ENCODE measurements at regions not wholly inside any gene's neighbourhood (a gene's known extent, or its start where the extent isn't known, plus 50 kb on each side); places are given as distances from the start of the nearest gene placed in this dataset.

GRCh38 chr4:152159773-152160172 lies 376.1 kb downstream of the FBXW7 start:
- no peak for DNase-seq (ENCODE audit: low spot score)

GRCh38 chr4:152158225-152158624 lies 377.7 kb downstream of the FBXW7 start:
- DNase-seq (ENCODE audit: low spot score) = no peak

- DNase-seq (ENCODE audit: low spot score) = no peak
These were observed 378.3 kb downstream of the FBXW7 start for GRCh38 chr4:152157629-152158028.

- no peak for DNase-seq (ENCODE audit: low spot score)
These were observed 379.4 kb downstream of the FBXW7 start for GRCh38 chr4:152156442-152156841.

GRCh38 chr4:152155070-152155469 lies 380.8 kb downstream of the FBXW7 start:
- no peak for DNase-seq (ENCODE audit: low spot score)

GRCh38 chr4:152154433-152154832 lies 381.5 kb downstream of the FBXW7 start:
- DNase-seq (ENCODE audit: low spot score) = no peak

- no peak for DNase-seq (ENCODE audit: low spot score)
These were observed 382.2 kb downstream of the FBXW7 start for GRCh38 chr4:152153476-152154270.

- DNase-seq (ENCODE audit: low spot score) = no peak
These were observed 385.7 kb downstream of the FBXW7 start for GRCh38 chr4:152150214-152150613.

- DNase-seq (ENCODE audit: low spot score) = no peak
These were observed 386.1 kb downstream of the FBXW7 start for GRCh38 chr4:152149745-152150144.

- DNase-seq (ENCODE audit: low spot score) = no peak
These were observed 387.2 kb upstream of the GATB start for GRCh38 chr4:152148057-152148456.

- DNase-seq (ENCODE audit: low spot score) = no peak
These were observed 385.4 kb upstream of the GATB start for GRCh38 chr4:152146244-152146643.

GRCh38 chr4:152143806-152144205 lies 383.0 kb upstream of the GATB start:
- DNase-seq (ENCODE audit: low spot score) = no peak

- peak; percentile 9 for DNase-seq (ENCODE audit: low spot score)
These were observed 377.6 kb upstream of the GATB start for GRCh38 chr4:152138451-152138850.

GRCh38 chr4:152132776-152133175 lies 372.0 kb upstream of the GATB start:
- DNase-seq (ENCODE audit: low spot score) = no peak

GRCh38 chr4:152128356-152128755 lies 367.5 kb upstream of the GATB start:
- no peak for DNase-seq (ENCODE audit: low spot score)

- no peak for DNase-seq (ENCODE audit: low spot score)
These were observed 365.4 kb upstream of the GATB start for GRCh38 chr4:152126238-152126637.

GRCh38 chr4:152118819-152119553 lies 358.2 kb upstream of the GATB start:
- DNase-seq (ENCODE audit: low spot score) = no peak

- DNase-seq (ENCODE audit: low spot score) = no peak
These were observed 357.2 kb upstream of the GATB start for GRCh38 chr4:152117933-152118507.

GRCh38 chr4:152117520-152117919 lies 356.7 kb upstream of the GATB start:
- no peak for DNase-seq (ENCODE audit: low spot score)

- DNase-seq (ENCODE audit: low spot score) = no peak
These were observed 356.2 kb upstream of the GATB start for GRCh38 chr4:152117054-152117453.

- peak; percentile 45 for DNase-seq (ENCODE audit: low spot score)
These were observed 355.0 kb upstream of the GATB start for GRCh38 chr4:152115794-152116193.

- no peak for DNase-seq (ENCODE audit: low spot score)
These were observed 354.3 kb upstream of the GATB start for GRCh38 chr4:152115118-152115517.

GRCh38 chr4:152114562-152114961 lies 353.8 kb upstream of the GATB start:
- no peak for DNase-seq (ENCODE audit: low spot score)
